Lower lobe of right lung (tissue), 2 donors: ENCODE measurements at regions not wholly inside any gene's neighbourhood (a gene's known extent, or its start where the extent isn't known, plus 50 kb on each side); places are given as distances from the start of the nearest gene placed in this dataset.

Experiments
- ATAC-seq, 2 donors: fragments of 200-7000 bp; cut with Tn5 transposase; one replicate each; pipeline ENCODE4 v1.9.1; 2020 to 2022; ENCODE audit warnings: mild to moderate bottlenecking in 2 of 2, moderate library complexity in 2 of 2
- DNase-seq: peaks from one replicate; pipeline ENCODE4 v3.0.0-alpha.2; 2020
- H3K27ac ChIP-seq: fragments of 200-600 bp; one replicate; pipeline ENCODE4 v1.8.0; 2022
- H3K27me3 ChIP-seq: fragments of 200-600 bp; one replicate; pipeline ENCODE4 v1.8.0; 2022; ENCODE audit warnings: low read depth
- H3K36me3 ChIP-seq: fragments of 200-600 bp; one replicate; pipeline ENCODE4 v1.8.0; 2022; ENCODE audit warnings: mild to moderate bottlenecking
- H3K4me1 ChIP-seq: fragments of 200-600 bp; one replicate; pipeline ENCODE4 v1.8.0; 2022
- H3K4me3 ChIP-seq: fragments of 200-600 bp; one replicate; pipeline ENCODE4 v1.8.0; 2022; ENCODE audit warnings: mild to moderate bottlenecking
- H3K9me3 ChIP-seq: fragments of 200-600 bp; one replicate; pipeline ENCODE4 v1.8.0; 2022
- intact Hi-C: fragments of 100-400 bp; cut with DNase I; formaldehyde crosslinking; loops from one replicate; pipeline ENCODE4 v1.11.0; 2022
- TF ChIP-seq, protein P1 (sequence below): fragments of 200-600 bp; IDR thresholded peaks from one replicate; pipeline ENCODE4 v1.8.0; 2022; ENCODE audit warnings: antibody characterized with exemption, mild to moderate bottlenecking
- donor health status: DM: no; HTN: yes; CAD: no; lungs with severe emphysema.

DNA sequence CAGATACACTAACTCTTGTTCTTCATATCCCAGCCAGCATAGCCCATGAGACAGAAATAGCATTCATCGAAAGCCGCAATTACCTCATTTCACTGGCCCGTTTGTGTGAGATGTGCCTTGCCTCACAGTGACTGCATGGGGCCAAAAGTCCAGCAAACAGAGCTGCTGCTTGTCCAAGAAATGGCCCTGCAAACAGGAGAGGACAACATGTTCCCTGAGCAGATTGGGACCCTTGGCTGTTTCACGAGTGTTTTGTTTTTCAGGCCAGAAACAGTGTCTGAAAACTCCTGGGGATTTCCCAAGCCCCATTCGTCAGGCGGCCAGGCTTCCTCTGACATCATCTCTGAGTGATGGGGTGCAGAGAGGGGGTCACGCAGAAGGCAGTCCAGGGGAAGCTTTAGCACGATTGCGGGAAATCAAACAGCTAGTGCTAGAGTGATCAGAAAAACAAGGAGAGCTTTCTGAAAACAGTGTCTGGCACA lies 503.6 kb upstream of the PAPPA start:
- Histone ChIP-seq H3K4me3 (no peak overlapping the region), H3K36me3 (no peaks in the 10 kb centered on the region), H3K4me1 (no peaks in the 10 kb centered on the region), H3K27me3 (no peaks in the 10 kb centered on the region), H3K27ac (no peak overlapping the region), H3K9me3 (no peaks in the 10 kb centered on the region)
- DNase-seq, result no peak
- ATAC-seq, result peak; percentile 80 to 86
- TF ChIP-seq, protein P1, sequence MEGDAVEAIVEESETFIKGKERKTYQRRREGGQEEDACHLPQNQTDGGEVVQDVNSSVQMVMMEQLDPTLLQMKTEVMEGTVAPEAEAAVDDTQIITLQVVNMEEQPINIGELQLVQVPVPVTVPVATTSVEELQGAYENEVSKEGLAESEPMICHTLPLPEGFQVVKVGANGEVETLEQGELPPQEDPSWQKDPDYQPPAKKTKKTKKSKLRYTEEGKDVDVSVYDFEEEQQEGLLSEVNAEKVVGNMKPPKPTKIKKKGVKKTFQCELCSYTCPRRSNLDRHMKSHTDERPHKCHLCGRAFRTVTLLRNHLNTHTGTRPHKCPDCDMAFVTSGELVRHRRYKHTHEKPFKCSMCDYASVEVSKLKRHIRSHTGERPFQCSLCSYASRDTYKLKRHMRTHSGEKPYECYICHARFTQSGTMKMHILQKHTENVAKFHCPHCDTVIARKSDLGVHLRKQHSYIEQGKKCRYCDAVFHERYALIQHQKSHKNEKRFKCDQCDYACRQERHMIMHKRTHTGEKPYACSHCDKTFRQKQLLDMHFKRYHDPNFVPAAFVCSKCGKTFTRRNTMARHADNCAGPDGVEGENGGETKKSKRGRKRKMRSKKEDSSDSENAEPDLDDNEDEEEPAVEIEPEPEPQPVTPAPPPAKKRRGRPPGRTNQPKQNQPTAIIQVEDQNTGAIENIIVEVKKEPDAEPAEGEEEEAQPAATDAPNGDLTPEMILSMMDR, result no peak
- intact Hi-C loops, result no loop called here

DNA sequence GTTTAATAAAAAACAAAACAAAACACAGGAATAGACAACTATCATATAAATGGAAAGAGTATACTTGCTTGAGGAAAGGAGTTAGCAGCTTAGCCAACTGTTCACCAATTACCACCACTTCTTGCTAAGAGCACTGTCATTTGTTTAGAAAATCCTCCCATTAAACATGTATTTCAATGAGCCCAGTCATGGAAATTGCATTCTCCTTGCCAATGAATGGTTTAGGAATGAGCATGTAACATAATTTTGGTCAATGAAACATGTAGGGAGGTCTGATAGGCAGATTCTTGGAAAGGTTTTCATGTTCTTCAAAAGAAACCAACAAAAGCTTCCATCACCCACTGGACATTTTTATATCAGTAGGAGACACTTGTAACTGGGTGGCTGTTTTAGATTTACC lies 502.8 kb upstream of the PAPPA start:
- ATAC-seq (no peak), DNase-seq (no peak)
- H3K27me3 ChIP-seq, result no peaks in the 10 kb centered on the region
- H3K27ac ChIP-seq, result no peak overlapping the region
- TF ChIP-seq, protein P1, result no peak
- no peaks in the 10 kb centered on the region for H3K9me3 ChIP-seq
- no peak overlapping the region for H3K4me3 ChIP-seq
- H3K36me3 ChIP-seq, result no peaks in the 10 kb centered on the region
- no peaks in the 10 kb centered on the region for H3K4me1 ChIP-seq
- intact Hi-C loops, result no loop called here

DNA sequence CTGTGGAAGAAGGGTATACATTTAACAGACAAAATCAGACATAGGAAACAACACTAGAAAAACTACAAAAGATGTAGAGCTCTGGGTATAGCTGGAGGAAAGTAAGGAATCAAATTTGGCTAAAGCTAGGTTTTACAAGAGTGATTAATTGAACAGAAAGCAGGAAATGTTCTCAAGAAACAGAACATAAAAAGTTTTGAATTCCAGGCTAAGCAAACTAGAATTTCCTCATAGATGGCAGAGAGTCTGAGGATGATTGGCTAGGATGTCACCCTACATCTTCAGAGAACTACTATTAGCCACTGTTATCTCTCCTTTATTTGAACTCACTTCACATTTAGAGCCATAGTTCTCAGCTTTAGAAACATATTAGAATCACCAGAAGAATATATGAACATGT lies 502.1 kb upstream of the PAPPA start:
- no peak for DNase-seq
- Histone ChIP-seq H3K27ac (no peak overlapping the region), H3K4me1 (no peaks in the 10 kb centered on the region), H3K4me3 (no peak overlapping the region), H3K27me3 (no peaks in the 10 kb centered on the region), H3K36me3 (no peaks in the 10 kb centered on the region), H3K9me3 (no peaks in the 10 kb centered on the region)
- TF ChIP-seq, protein P1, result no peak
- ATAC-seq, result no peak
- intact Hi-C loops, result no loop called here

DNA sequence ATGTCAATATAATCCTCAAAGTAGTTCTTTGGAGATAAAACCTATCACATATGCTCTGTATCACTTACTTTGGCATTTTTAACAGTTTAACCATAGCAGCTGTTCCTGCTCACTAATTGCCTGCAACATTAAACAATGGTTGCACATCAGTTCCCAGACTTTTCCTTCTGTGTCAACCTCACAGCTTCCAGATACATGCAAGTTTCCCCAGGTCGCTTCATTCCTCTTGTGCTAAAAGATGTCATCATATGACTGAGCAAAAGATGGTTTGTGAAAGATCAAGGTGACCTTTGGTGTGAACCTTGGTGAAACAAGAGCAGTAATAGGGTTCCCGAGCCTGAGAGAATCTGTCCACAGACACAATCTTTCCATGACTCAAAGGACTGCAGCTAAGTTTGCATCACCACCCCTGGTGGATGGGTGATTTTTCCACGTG lies 500.4 kb upstream of the PAPPA start:
- ATAC-seq (no peak), DNase-seq (no peak)
- intact Hi-C loops, result no loop called here
- no peak overlapping the region for H3K27ac ChIP-seq
- no peaks in the 10 kb centered on the region for H3K4me1 ChIP-seq
- H3K4me3 ChIP-seq, result no peak overlapping the region
- TF ChIP-seq, protein P1, result no peak
- no peaks in the 10 kb centered on the region for H3K9me3 ChIP-seq
- no peaks in the 10 kb centered on the region for H3K36me3 ChIP-seq
- no peaks in the 10 kb centered on the region for H3K27me3 ChIP-seq

DNA sequence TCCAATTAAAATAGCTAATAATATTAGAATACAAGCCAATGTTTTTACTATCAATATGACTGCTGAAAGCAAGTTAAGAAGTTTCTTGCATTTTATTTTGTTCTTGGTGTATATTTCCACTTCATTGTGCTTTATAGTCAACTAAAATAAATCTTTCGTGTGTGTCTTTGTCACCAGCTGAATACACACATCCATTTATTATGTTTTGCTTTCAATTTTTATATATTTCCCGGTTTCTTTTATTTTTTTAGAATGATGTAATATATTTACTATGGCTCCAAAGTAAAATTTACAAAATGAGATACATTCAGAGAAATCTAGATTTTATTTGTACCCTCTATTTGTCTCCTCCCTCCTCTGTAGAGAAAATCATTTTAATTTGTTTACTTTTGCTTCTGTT lies 495.9 kb upstream of the PAPPA start:
- TF ChIP-seq, protein P1, result no peak
- DNase-seq (no peak), ATAC-seq (no peak)
- Histone ChIP-seq H3K4me3 (no peak overlapping the region), H3K27ac (no peak overlapping the region), H3K4me1 (no peaks in the 10 kb centered on the region), H3K36me3 (no peaks in the 10 kb centered on the region), H3K27me3 (no peaks in the 10 kb centered on the region), H3K9me3 (no peaks in the 10 kb centered on the region)
- intact Hi-C loops, result no loop called here

DNA sequence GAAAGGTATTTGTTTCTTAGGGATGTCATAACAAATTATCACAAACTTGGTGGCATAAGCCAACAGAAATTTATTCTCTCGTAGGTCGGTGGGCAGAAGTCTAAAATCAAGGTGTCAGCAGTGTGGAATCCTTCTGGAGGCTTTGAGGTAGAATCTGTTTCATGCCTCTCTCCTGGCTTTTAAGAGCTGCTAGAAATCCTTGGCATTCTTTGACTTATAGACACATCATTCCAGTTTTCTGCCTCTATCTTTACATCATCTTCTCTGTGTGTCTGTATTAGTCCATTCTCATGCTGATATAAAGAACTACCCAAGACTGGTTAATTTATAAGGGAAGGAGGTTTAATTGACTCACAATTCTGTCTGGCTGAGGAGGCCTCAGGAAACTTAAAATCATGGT lies 488.1 kb upstream of the PAPPA start:
- ATAC-seq (no peak), DNase-seq (no peak)
- intact Hi-C loops, result no loop called here
- Histone ChIP-seq H3K4me3 (no peak overlapping the region), H3K9me3 (no peaks in the 10 kb centered on the region), H3K27me3 (no peaks in the 10 kb centered on the region), H3K27ac (no peak overlapping the region), H3K36me3 (no peaks in the 10 kb centered on the region), H3K4me1 (no peaks in the 10 kb centered on the region)
- TF ChIP-seq, protein P1, result no peak
